Suppressor macrophage treated with lipopolysaccharide for 4 hours (primary cell): ENCODE measurements at regions not wholly inside any gene's neighbourhood (a gene's known extent, or its start where the extent isn't known, plus 50 kb on each side); places are given as distances from the start of the nearest gene placed in this dataset.

Experiments
- DNase-seq: peaks from one replicate; pipeline ENCODE4 v3.0.0-alpha.2; 2020

DNA sequence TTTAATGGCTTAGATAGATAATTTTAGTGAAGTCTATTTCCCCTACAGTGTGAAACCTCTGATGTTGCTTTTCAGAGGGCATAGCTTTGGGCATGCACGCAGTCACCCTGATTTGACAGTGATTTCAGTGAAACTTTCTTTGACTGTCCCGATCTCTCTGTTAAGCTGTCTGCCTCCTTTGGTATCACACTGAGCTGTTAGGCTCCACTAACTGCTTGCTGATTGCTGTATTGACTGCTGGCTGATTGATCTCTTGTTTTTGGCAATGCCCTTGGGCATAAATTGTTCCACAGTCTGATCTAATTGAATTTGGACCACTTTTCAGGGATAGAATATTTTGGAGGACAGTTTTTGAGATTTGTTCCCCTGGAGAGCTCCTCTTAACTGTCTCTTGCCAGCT, 68.5 kb upstream of the CCDC54 start:
- DNase-seq = no peak

DNA sequence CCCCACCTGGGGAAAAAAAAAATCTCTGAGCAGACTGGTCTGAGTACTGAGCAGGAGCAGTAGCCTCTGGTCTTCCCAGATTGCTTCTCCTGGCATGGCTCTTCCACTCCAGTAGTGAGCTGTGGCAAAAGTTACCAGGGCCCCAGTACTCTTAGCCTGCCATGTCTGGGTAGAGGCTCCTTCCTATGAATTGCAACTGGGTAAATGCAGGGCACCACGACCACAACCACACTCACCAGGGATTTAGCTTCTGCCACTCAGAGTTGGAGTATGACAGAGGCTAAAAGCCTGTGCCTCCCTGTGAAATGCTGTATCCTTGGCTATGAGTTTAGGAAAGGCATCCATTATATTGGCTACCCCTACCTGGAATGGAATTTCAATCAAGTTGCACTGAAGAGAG, 67.9 kb upstream of the CCDC54 start:
- DNase-seq = no peak

- no peak for DNase-seq
Observed at GRCh38 chr3:107313711-107314110, 63.5 kb upstream of the CCDC54 start.

- no peak for DNase-seq
Observed at GRCh38 chr3:107315141-107315540, 62.1 kb upstream of the CCDC54 start.

DNA sequence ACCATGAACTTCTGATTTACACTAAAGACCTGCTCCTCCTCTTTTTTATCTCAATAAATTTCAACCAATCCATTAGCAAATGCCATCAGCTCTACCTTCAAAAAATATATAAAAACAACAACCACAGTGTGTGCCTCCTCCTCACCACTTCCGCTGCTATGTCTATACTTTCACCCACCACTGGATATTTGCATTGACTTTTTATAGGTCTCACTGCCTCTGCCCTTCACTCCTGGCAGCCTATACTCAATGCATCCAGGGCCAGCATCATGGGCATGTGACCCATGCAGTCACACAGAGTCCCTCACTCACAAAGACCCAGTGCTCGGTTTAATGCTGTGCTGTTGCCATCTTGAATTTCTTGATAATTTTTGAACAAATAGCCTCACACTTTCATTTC, 53.5 kb upstream of the CCDC54 start:
- no peak for DNase-seq

DNA sequence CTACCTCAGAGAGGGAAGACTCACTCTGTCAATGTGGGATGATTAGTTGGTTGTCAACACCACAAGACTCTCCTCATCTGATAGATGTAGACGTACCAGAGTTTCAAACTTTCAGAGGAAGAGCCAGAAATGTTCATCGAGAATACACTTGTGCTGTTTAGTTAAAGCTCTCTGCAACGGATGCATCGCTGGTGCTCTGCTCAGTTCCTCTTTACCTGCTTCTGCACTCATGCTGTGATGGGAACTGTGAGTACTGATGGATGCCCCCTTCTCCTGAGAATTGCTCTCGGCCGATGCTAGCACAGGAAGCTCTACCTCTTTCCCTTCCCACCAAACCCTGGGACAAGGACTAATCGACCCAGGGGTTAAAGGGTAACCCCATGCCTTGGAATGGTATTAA, 51.8 kb upstream of the CCDC54 start:
- no peak for DNase-seq
